ENCODE measurements at regions not wholly inside any gene's neighbourhood (a gene's known extent, or its start where the extent isn't known, plus 50 kb on each side); places are given as distances from the start of the nearest gene placed in this dataset.
A peak's percentile ranks its signal among the peaks of the same experiment; 100 is the strongest.

GRCh38 chr2:17191223-17191622 lies 327.0 kb downstream of the RAD51AP2 start:
- Histone ChIP-seq H3K27ac (ENCODE audit: low read length) (no peak overlapping the region), H3K9ac (ENCODE audit: low read length) (no peak overlapping the region), H3K27me3 (ENCODE audit: low read depth, low read length) (no peaks in the 10 kb centered on the region)

GRCh38 chr2:17190527-17190926 lies 327.7 kb downstream of the RAD51AP2 start:
- Histone ChIP-seq H3K4me3 (ENCODE audit: low read length) (no peak overlapping the region), H3K4me2 (ENCODE audit: low read length) (no peak overlapping the region)

More at GRCh38 chr2:17191223-17191622, 327.0 kb downstream of the RAD51AP2 start:
- H3K9me3 ChIP-seq (ENCODE audit: insufficient read depth, low read length) = no peaks in the 10 kb centered on the region
- H3K4me2 ChIP-seq (ENCODE audit: low read length) = 0 out of 2 replicates have a peak overlapping the region, but pooled peaks have one; percentile 5
- no peak overlapping the region for H3K4me3 ChIP-seq (ENCODE audit: low read length)
- TF ChIP-seq CTCF (IDR thresholded peaks at IDR 0.05; ENCODE audit: low read depth, low read length) = no peak
- no peak for TF ChIP-seq EZH2phosphoT487 (IDR thresholded peaks at IDR 0.05; ENCODE audit: low read depth)
- 0 out of 2 replicates have a peak overlapping the region, but pooled peaks have one; percentile 30 for H2AFZ ChIP-seq (ENCODE audit: low read depth, low read length)
- no peaks in the 10 kb centered on the region for H3K36me3 ChIP-seq (replicated peaks; ENCODE audit: low read depth, low read length)
- no peaks in the 10 kb centered on the region for H3K79me2 ChIP-seq (ENCODE audit: low read length)
- peaks cover 4% of the 10 kb centered on the region for H3K4me1 ChIP-seq (ENCODE audit: low read length)
- no peaks in the 10 kb centered on the region for H4K20me1 ChIP-seq (ENCODE audit: insufficient read depth, low read length)

GRCh38 chr2:17188721-17189120 lies 329.5 kb downstream of the RAD51AP2 start:
- peaks cover 14% of the 10 kb centered on the region for H3K4me1 ChIP-seq (ENCODE audit: low read length)
- H3K27ac ChIP-seq (ENCODE audit: low read length) = no peak overlapping the region
- no peak overlapping the region for H2AFZ ChIP-seq (ENCODE audit: low read depth, low read length)
- H3K9ac ChIP-seq (ENCODE audit: low read length) = no peak overlapping the region
- no peak overlapping the region for H3K4me3 ChIP-seq (ENCODE audit: low read length)
- TF ChIP-seq CTCF (IDR thresholded peaks at IDR 0.05; ENCODE audit: low read depth, low read length) (no peak), EZH2phosphoT487 (IDR thresholded peaks at IDR 0.05; ENCODE audit: low read depth) (no peak)
- no peak overlapping the region for H3K4me2 ChIP-seq (ENCODE audit: low read length)
- no peaks in the 10 kb centered on the region for H3K36me3 ChIP-seq (replicated peaks; ENCODE audit: low read depth, low read length)
- H3K9me3 ChIP-seq (ENCODE audit: insufficient read depth, low read length) = no peaks in the 10 kb centered on the region
- no peaks in the 10 kb centered on the region for H3K79me2 ChIP-seq (ENCODE audit: low read length)
- H4K20me1 ChIP-seq (ENCODE audit: insufficient read depth, low read length) = no peaks in the 10 kb centered on the region
- H3K27me3 ChIP-seq (ENCODE audit: low read depth, low read length) = no peaks in the 10 kb centered on the region

More at GRCh38 chr2:17190527-17190926, 327.7 kb downstream of the RAD51AP2 start:
- Histone ChIP-seq H3K27me3 (ENCODE audit: low read depth, low read length) (no peaks in the 10 kb centered on the region), H3K79me2 (ENCODE audit: low read length) (no peaks in the 10 kb centered on the region), H3K36me3 (replicated peaks; ENCODE audit: low read depth, low read length) (no peaks in the 10 kb centered on the region), H3K27ac (ENCODE audit: low read length) (no peak overlapping the region), H3K4me1 (ENCODE audit: low read length) (peaks cover 4% of the 10 kb centered on the region), H4K20me1 (ENCODE audit: insufficient read depth, low read length) (no peaks in the 10 kb centered on the region), H2AFZ (ENCODE audit: low read depth, low read length) (no peak overlapping the region), H3K9me3 (ENCODE audit: insufficient read depth, low read length) (no peaks in the 10 kb centered on the region), H3K9ac (ENCODE audit: low read length) (no peak overlapping the region)
- TF ChIP-seq EZH2phosphoT487 (IDR thresholded peaks at IDR 0.05; ENCODE audit: low read depth) = no peak
- TF ChIP-seq CTCF (IDR thresholded peaks at IDR 0.05; ENCODE audit: low read depth, low read length) = no peak

- H3K4me2 ChIP-seq (ENCODE audit: low read length) = no peak overlapping the region
These were observed 333.7 kb downstream of the RAD51AP2 start for GRCh38 chr2:17184512-17184911.

More at GRCh38 chr2:17184512-17184911, 333.7 kb downstream of the RAD51AP2 start:
- Histone ChIP-seq H3K27me3 (ENCODE audit: low read depth, low read length) (no peaks in the 10 kb centered on the region), H3K79me2 (ENCODE audit: low read length) (no peaks in the 10 kb centered on the region), H3K36me3 (replicated peaks; ENCODE audit: low read depth, low read length) (no peaks in the 10 kb centered on the region), H3K4me1 (ENCODE audit: low read length) (peaks cover 14% of the 10 kb centered on the region), H3K9me3 (ENCODE audit: insufficient read depth, low read length) (no peaks in the 10 kb centered on the region), H3K4me3 (ENCODE audit: low read length) (no peak overlapping the region), H4K20me1 (ENCODE audit: insufficient read depth, low read length) (no peaks in the 10 kb centered on the region), H3K9ac (ENCODE audit: low read length) (no peak overlapping the region), H2AFZ (ENCODE audit: low read depth, low read length) (0 out of 2 replicates have a peak overlapping the region, but pooled peaks have one; percentile 42), H3K27ac (ENCODE audit: low read length) (no peak overlapping the region)
- TF ChIP-seq CTCF (IDR thresholded peaks at IDR 0.05; ENCODE audit: low read depth, low read length) (no peak), EZH2phosphoT487 (IDR thresholded peaks at IDR 0.05; ENCODE audit: low read depth) (no peak)
